Right hindlimb (tissue), 1 donor: ENCODE measurements at regions not wholly inside any gene's neighbourhood (a gene's known extent, or its start where the extent isn't known, plus 50 kb on each side); places are given as distances from the start of the nearest gene placed in this dataset.
"Not testable (repeated sequence)": the region's sequence is repeated elsewhere in the genome, so short reads cannot be mapped to it uniquely, and the experiment has no call there.

ENCODE experiments used
- DNase-seq: peaks from one replicate; pipeline ENCODE4 v3.0.0-alpha.2; 2018

DNA sequence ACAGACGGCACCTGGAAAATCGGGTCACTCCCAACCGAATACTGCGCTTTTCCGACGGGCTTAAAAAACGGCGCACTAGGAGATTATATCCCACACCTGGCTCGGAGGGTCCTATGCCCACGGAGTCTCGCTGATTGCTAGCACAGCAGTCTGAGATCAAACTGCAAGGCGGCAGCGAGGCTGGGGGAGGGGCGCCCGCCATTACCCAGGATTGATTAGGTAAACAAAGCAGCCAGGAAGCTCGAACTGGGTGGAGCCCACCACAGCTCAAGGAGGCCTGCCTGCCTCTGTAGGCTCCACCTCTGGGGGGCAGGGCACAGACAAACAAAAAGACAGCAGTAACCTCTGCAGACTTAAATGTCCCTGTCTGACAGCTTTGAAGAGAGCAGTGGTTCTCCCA, 64.5 kb downstream of the SLC30A10 start:
- not testable (repeated sequence) for DNase-seq

DNA sequence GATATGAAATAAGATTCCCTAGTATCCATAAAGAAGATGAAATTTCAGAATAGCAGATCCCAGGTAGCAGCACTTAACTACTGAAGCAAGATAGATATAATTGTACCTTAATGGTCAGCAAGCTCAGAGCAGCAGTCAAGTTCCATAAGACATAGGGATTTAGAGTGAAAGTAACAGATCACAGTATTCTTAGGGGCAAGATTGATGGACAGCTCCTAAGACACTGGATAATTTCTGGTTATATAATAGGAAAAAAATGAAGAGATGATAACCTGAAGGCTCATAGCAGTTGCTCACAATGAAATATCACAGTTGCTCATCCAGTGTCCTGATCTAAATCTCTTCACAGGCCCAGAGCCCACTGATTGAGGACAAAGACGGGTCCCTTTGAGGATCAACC, 66.0 kb downstream of the SLC30A10 start:
- DNase-seq, result no peak

- DNase-seq, result no peak
Observed at GRCh38 chr1:219858980-219859379, 69.4 kb downstream of the SLC30A10 start.

- no peak for DNase-seq
Observed at GRCh38 chr1:219847215-219847855, 81.0 kb downstream of the SLC30A10 start.

DNA sequence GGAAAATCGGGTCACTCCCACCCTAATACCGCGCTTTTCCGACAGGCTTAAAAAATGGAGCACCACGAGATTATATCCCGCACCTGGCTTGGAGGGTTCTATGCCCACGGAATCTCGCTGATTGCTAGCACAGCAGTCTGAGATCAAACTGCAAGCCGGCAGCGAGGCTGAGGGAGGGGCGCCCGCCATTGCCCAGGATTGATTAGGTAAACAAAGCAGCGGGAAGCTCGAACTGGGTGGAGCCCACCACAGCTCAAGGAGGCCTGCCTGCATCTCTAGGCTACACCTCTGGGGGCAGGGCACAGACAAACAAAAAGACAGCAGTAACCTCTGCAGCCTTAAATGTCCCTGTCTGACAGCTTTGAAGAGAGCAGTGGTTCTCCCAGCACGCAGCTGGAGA, 88.8 kb downstream of the SLC30A10 start:
- not testable (repeated sequence) for DNase-seq

DNA sequence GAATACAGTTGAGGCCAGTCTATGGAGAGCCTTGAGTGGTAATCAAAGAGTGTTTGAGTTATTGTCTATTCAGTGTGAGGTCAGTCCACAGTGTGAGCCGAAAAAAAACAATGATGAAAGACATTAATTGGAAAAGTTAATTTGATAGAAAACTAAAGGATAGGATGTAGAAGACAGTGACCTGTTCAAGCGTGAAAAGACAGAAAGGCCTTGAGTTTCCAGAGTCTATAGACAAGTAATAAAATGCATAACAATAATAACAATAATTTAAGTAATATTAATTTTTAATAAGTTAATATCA, 90.4 kb downstream of the SLC30A10 start:
- DNase-seq, result no peak

GRCh38 chr1:219837274-219837993, 90.9 kb downstream of the SLC30A10 start:
- DNase-seq, result no peak

GRCh38 chr1:219834314-219834917, 93.9 kb downstream of the SLC30A10 start:
- no peak for DNase-seq

- DNase-seq, result no peak
Observed at GRCh38 chr1:219833214-219833815, 95.0 kb downstream of the SLC30A10 start.

GRCh38 chr1:219826290-219826689, 102.1 kb downstream of the SLC30A10 start:
- DNase-seq, result no peak

DNA sequence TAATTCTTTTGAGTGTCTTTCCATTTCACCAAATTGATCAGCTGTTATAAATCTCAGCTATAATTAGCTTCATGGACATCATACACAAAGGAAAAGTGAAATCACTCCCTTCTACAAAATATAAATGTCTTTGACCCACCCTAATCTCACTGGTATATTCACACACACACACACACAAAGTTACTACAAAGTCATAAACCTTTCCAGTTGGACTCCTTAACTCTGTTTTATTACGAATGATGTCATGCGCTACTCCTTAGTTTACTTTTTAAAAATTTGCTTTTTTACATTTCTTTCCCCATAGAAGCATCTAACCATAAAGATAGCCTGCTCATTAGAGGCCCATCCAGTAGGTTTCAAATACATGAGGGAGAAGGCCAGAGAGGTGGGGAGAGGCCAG, 103.0 kb downstream of the SLC30A10 start:
- DNase-seq, result no peak

DNA sequence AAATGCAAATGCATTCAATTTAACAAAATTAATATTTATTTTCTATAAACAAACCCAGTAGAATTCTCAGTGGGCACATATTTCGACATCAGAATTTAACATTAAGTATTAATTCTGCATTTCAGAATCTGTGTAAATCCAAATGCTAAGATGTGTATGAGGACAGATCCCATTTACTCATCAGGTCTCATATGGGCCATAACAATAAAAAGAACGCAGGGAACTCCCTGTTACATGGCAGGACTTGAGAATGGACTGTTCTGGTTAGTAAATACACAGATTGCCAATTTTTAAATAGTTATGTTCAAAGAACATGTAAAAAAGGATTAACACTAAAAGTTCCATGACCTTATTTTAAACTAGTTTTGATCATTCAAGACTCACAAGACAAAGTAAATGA, 104.0 kb downstream of the SLC30A10 start:
- DNase-seq, result no peak

- DNase-seq, result no peak
Observed at GRCh38 chr1:219820551-219820950, 107.8 kb downstream of the SLC30A10 start.

GRCh38 chr1:219817914-219818313, 110.4 kb downstream of the SLC30A10 start:
- no peak for DNase-seq

DNA sequence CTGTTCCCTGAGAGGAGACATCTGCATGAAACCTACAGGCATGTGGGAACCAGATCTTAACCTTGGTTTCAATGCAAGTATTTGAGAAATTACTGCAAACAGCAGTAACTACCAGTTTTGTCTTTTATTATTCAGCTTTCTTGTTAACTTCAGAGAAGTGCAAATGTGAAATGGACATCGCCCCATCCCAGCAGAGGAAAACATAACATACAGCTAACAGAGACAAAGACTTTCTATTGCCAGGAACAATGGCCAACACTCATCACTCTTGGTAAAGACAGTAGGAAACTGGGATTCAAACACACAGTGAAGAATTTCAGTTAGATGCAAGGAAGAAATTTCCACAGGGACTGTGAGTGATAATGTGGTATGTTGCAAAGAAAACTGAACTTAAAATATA, 115.1 kb downstream of the SLC30A10 start:
- no peak for DNase-seq

DNA sequence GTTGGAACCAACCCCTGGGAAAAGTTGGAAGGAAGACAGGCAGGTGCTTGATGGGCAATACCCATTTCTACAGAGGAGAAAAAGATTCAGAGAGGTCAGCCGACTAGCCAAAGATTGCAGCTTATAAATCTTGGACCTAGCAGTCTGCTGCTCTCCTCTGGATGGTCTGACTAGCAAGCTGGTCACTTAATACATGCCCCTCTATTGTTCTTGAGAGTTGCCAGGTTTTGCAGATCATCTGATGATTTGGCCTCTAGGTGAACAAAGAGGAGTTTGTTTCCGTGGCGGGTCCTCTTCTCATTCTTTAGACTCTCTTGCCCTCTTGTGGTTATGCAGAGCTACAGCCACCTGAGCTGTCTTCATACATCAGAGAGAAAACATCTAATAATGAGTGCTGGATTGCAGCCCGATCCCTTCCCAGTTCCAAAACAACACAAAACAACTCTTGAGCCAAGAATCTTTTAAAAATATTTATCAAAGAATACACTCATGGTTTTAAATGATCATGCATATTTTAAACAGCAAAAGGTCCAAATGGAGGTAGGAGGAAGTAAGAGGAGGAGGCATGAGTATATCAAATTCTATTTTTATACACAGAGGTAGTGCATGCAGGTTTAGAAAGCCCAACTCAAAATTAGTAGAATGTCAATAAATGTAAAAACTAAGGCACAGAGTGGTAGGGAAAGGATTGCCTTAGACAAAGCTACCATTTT, 115.7 kb downstream of the SLC30A10 start:
- peak; percentile 62 for DNase-seq

GRCh38 chr1:219812086-219812485, 116.3 kb downstream of the SLC30A10 start:
- no peak for DNase-seq

- no peak for DNase-seq
Observed at GRCh38 chr1:219810451-219810850, 117.9 kb downstream of the SLC30A10 start.

GRCh38 chr1:219808790-219809189, 119.6 kb downstream of the SLC30A10 start:
- DNase-seq, result no peak

GRCh38 chr1:219806642-219807041, 121.7 kb downstream of the SLC30A10 start:
- DNase-seq, result no peak

DNA sequence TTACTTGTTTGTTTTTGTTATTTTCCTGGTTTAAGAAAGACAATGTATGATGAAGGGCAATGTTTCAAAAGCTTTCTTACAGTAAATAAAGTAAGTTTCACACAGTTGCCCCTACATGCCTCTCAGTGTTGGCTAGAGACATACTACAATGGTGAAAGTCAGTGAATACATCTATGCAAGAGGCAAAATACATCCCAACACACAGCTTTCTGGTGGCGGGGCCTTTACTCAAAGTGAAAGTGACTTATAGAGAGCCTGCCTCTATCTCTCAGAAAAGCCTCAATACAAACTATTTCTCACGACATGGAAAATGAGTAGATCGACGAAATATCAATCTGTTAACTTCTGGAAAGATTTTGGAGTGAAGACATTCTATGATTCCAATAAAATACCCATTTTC, 122.3 kb downstream of the SLC30A10 start:
- DNase-seq, result no peak

DNA sequence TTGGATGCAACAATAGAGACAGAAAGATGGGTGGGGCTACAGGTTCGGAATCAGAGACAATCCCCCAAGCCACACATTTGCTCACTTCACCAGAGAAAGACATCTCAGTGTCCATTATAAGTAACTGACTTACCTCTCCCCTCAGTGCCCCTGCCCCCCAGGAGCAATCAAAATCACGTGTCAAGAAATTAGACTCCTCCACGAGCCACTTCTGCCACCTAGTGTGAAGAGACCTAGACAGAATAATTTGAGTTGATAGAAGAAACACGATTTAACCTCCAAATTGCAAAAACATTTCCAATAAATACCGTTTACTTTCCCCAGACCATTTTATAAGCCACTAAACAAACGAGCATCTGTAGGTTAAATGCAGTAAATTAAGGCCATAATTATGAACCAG, 123.2 kb downstream of the SLC30A10 start:
- no peak for DNase-seq

DNA sequence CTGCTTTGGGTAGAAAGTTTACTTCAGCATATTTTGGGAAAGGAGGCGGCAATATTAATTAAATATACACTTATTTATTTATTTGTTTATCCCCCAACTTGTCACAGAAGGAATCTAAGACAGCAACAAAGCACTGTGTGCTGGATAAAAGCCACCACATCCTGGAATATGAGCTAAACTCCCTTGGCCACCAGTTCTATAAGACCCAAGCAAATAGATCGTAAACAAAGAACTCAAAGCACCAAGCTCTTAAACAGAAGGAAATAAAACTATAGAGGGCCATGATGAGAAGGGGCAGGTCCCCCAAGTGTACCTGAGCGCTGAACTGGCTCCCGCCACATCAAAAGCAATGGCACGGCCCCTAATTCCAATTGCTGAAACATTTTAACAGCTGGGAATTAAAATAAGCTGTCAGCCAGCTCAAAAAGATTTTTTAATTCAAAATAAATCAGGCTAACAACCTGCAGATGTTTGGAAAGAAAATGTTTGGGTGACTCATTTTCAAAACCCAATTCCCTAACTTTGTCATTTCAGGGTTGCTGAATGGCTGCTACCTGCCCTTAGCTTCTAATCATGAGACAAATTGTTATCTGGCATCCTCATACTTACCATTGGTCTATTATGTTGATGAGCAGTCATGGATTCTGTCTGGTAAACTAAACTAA, 127.1 kb downstream of the SLC30A10 start:
- DNase-seq, result no peak
